ENCODE measurements at regions not wholly inside any gene's neighbourhood (a gene's known extent, or its start where the extent isn't known, plus 50 kb on each side); places are given as distances from the start of the nearest gene placed in this dataset.

- intact Hi-C loops (cut with DNase I; ENCODE audit: low total_unique reads) = no loop called here
- no peak for DNase-seq
- Histone ChIP-seq H3K4me3 (no peak overlapping the region), H3K27me3 (no peaks in the 10 kb centered on the region), H3K27ac (no peak overlapping the region), H3K36me3 (no peaks in the 10 kb centered on the region), H3K9me3 (no peaks in the 10 kb centered on the region), H3K4me1 (no peaks in the 10 kb centered on the region)
- TF ChIP-seq CTCF (IDR thresholded peaks at IDR 0.05) = no peak
These were observed 329.7 kb upstream of the TYRP1 start for GRCh38 chr9:12363439-12363838.

- no peaks in the 10 kb centered on the region for H3K27me3 ChIP-seq
- H3K4me1 ChIP-seq = no peaks in the 10 kb centered on the region
- DNase-seq = no peak
- no peaks in the 10 kb centered on the region for H3K36me3 ChIP-seq
- no peaks in the 10 kb centered on the region for H3K9me3 ChIP-seq
- no peak overlapping the region for H3K4me3 ChIP-seq
- TF ChIP-seq CTCF (IDR thresholded peaks at IDR 0.05) = no peak
- H3K27ac ChIP-seq = no peak overlapping the region
- intact Hi-C loops (cut with DNase I; ENCODE audit: low total_unique reads) = no loop called here
These were observed 324.6 kb upstream of the TYRP1 start for GRCh38 chr9:12368569-12368968.

- intact Hi-C loops (cut with DNase I; ENCODE audit: low total_unique reads) = no loop called here
- DNase-seq = no peak
- H3K27ac ChIP-seq = no peak overlapping the region
- no peak for TF ChIP-seq CTCF (IDR thresholded peaks at IDR 0.05)
- H3K36me3 ChIP-seq = no peaks in the 10 kb centered on the region
- no peaks in the 10 kb centered on the region for H3K4me1 ChIP-seq
- H3K27me3 ChIP-seq = no peaks in the 10 kb centered on the region
- no peak overlapping the region for H3K4me3 ChIP-seq
- H3K9me3 ChIP-seq = no peaks in the 10 kb centered on the region
These were observed 301.2 kb upstream of the TYRP1 start for GRCh38 chr9:12391839-12392509.

- Histone ChIP-seq H3K4me3 (no peak overlapping the region), H3K9me3 (no peaks in the 10 kb centered on the region), H3K27ac (no peak overlapping the region), H3K4me1 (no peaks in the 10 kb centered on the region), H3K27me3 (no peaks in the 10 kb centered on the region), H3K36me3 (no peaks in the 10 kb centered on the region)
- intact Hi-C loops (cut with DNase I; ENCODE audit: low total_unique reads) = no loop called here
- no peak for DNase-seq
- TF ChIP-seq CTCF (IDR thresholded peaks at IDR 0.05) = no peak
These were observed 299.1 kb upstream of the TYRP1 start for GRCh38 chr9:12394105-12394504.

- Histone ChIP-seq H3K9me3 (no peaks in the 10 kb centered on the region), H3K27me3 (no peaks in the 10 kb centered on the region), H3K36me3 (no peaks in the 10 kb centered on the region), H3K27ac (no peak overlapping the region), H3K4me3 (no peak overlapping the region), H3K4me1 (no peaks in the 10 kb centered on the region)
- intact Hi-C loops (cut with DNase I; ENCODE audit: low total_unique reads) = no loop called here
- no peak for DNase-seq
- no peak for TF ChIP-seq CTCF (IDR thresholded peaks at IDR 0.05)
These were observed 289.5 kb upstream of the TYRP1 start for GRCh38 chr9:12403721-12404120.

- no peaks in the 10 kb centered on the region for H3K4me1 ChIP-seq
- intact Hi-C loops (cut with DNase I; ENCODE audit: low total_unique reads) = no loop called here
- H3K27me3 ChIP-seq = no peaks in the 10 kb centered on the region
- no peak overlapping the region for H3K27ac ChIP-seq
- H3K4me3 ChIP-seq = no peak overlapping the region
- H3K9me3 ChIP-seq = no peaks in the 10 kb centered on the region
- no peak for TF ChIP-seq CTCF (IDR thresholded peaks at IDR 0.05)
- no peak for DNase-seq
- H3K36me3 ChIP-seq = no peaks in the 10 kb centered on the region
These were observed 279.2 kb upstream of the TYRP1 start for GRCh38 chr9:12413986-12414385.

Measured in tibial artery (tissue), 4 donors.